HepG2 (cell line): ENCODE measurements at regions not wholly inside any gene's neighbourhood (a gene's known extent, or its start where the extent isn't known, plus 50 kb on each side); places are given as distances from the start of the nearest gene placed in this dataset.

Experiments
- ATAC-seq: fragments of 200-7000 bp; cut with Tn5 transposase; 3 replicates; pipeline ENCODE4 v1.9.1; 2020; ENCODE audit warnings: mild to moderate bottlenecking, moderate library complexity
- BruUV-seq: library from RNA; stranded (reverse); fragments of 400-500 nt; replicated peaks from 2 replicates; lab custom pipeline; 2021; lab: Mats Ljungman, UMichigan
- CTCF ChIA-PET: fragments of 300-600 bp; formaldehyde crosslinking; extraction: SDS; loops from one replicate; lab custom pipeline; 2021; ENCODE audit warnings: low total read pairs, inconsistent platforms, low intra/inter-chr PET ratio; lab: Yijun Ruan, JAX
- POLR2A ChIA-PET: fragments of 350-600 bp; sonication (Branson Sonifier 250); formaldehyde crosslinking; loops from one replicate; lab custom pipeline; 2020; ENCODE audit warnings: antibody characterized with exemption, inconsistent platforms; lab: Yijun Ruan, JAX
- DNase-seq: peaks from one replicate; pipeline ENCODE4 v3.0.0-alpha.2; 2015; ENCODE audit warnings: low spot score
- FAIRE-seq: peaks from 3 replicates; lab custom pipeline; 2011; peaks lifted over from hg19 to GRCh38; lab: Jason Lieb, UNC
- H2AFZ ChIP-seq: one replicate; pipeline ENCODE4 v1.6.1; 2011; ENCODE audit warnings: low read length, inconsistent platforms
- H3K27ac ChIP-seq: fragments of 300-600 bp; 3 replicates; pipeline ENCODE4 v1.8.0; 2011; ENCODE audit warnings: mixed run types, mild to moderate bottlenecking, mixed read lengths, low read length, inconsistent platforms; ENCODE audit not compliant: insufficient read depth; ENCODE audit errors: extremely low read length
- H3K27me3 ChIP-seq, 2 experiments: fragments of 200-600 bp in 1 of 2; 2 replicates in 1 of 2; 3 replicates in 1 of 2; pipeline versions ENCODE4 v1.6.0 to v1.8.0; 2011; ENCODE audit warnings: low read length in 2 of 2, mild to moderate bottlenecking in 2 of 2, moderate library complexity in 2 of 2, inconsistent platforms in 1 of 2; ENCODE audit not compliant: insufficient read depth in 2 of 2, control insufficient read depth in 1 of 2
- H3K36me3 ChIP-seq, 2 experiments: fragments of 200-600 bp in 1 of 2; replicated peaks in 1 of 2; 2 replicates in 1 of 2; 3 replicates in 1 of 2; pipeline versions ENCODE4 v1.5.1 to v1.8.0; 2011; ENCODE audit warnings: low read length in 2 of 2, inconsistent platforms in 1 of 2; ENCODE audit not compliant: insufficient read depth in 2 of 2, control insufficient read depth in 1 of 2
- H3K4me1 ChIP-seq: 2 replicates; pipeline ENCODE4 v1.5.1; 2012; ENCODE audit warnings: low read length, inconsistent platforms; ENCODE audit not compliant: insufficient read depth
- H3K4me2 ChIP-seq: 2 replicates; pipeline ENCODE4 v1.6.0; 2011; ENCODE audit warnings: low read depth, low read length, inconsistent platforms
- H3K4me3 ChIP-seq, 3 experiments: fragments of 200-600 bp in 1 of 3; sonication (generic), shearing (Covaris generic) in 1 of 3; replicated peaks in 1 of 3; 2 replicates each; pipeline ENCODE4 v1.5.1; 2011 to 2016; ENCODE audit warnings: low read length in 3 of 3, inconsistent platforms in 2 of 3, low read depth in 2 of 3, mild to moderate bottlenecking in 2 of 3, control low read depth in 1 of 3, mixed read lengths in 1 of 3; ENCODE audit not compliant: insufficient read depth in 1 of 3
- H3K79me2 ChIP-seq: one replicate; pipeline ENCODE4 v1.6.1; 2011; ENCODE audit warnings: low read length, inconsistent platforms; ENCODE audit not compliant: insufficient read depth
- H3K9ac ChIP-seq: 2 replicates; pipeline ENCODE4 v1.6.0; 2011; ENCODE audit warnings: mild to moderate bottlenecking, low read depth, low read length, inconsistent platforms; ENCODE audit not compliant: insufficient read depth
- H3K9me3 ChIP-seq: 2 replicates; pipeline ENCODE4 v1.5.1; 2012; ENCODE audit warnings: mild to moderate bottlenecking, low read length
- H4K20me1 ChIP-seq: 2 replicates; pipeline ENCODE4 v1.6.0; 2011; ENCODE audit warnings: inconsistent platforms, mild to moderate bottlenecking, low read length, moderate library complexity; ENCODE audit not compliant: insufficient read depth
- ARID5B ChIP-seq: IDR thresholded peaks from 2 replicates; pipeline ENCODE4 v1.4.0; 2020; ENCODE audit warnings: mild to moderate bottlenecking, missing genetic modification reagents
- BCL6 ChIP-seq: IDR thresholded peaks from 2 replicates; pipeline ENCODE4 v1.6.1; 2016; ENCODE audit warnings: missing genetic modification reagents, missing compliant biosample characterization
- FOXA1 ChIP-seq, 2 experiments: fragments of 450-650 bp in 1 of 2; sonication (generic) in 1 of 2; formaldehyde crosslinking in 1 of 2; IDR thresholded peaks; 2 replicates each; pipeline versions ENCODE4 v1.4.0 to v1.6.1; 2016 to 2020; ENCODE audit warnings: missing genetic modification reagents in 1 of 2
- FOXP1 ChIP-seq, 2 experiments: fragments of 450-650 bp in 1 of 2; IDR thresholded peaks; 2 replicates each; pipeline ENCODE4 v1.6.1; 2017 to 2018; ENCODE audit warnings: antibody characterized with exemption in 1 of 2
- HNF4A ChIP-seq: sonication (generic); formaldehyde crosslinking; IDR thresholded peaks from 2 replicates; pipeline ENCODE4 v1.4.0; 2020; ENCODE audit warnings: missing genetic modification reagents
- NR2F6 ChIP-seq, 2 experiments: IDR thresholded peaks; 2 replicates each; pipeline ENCODE4 v1.6.1; 2016; ENCODE audit warnings: antibody characterized with exemption in 1 of 2, mild to moderate bottlenecking in 1 of 2
- PAXIP1 ChIP-seq: sonication (generic); formaldehyde crosslinking; conservative IDR thresholded peaks from 2 replicates; pipeline ENCODE4 v1.4.0; 2020; ENCODE audit warnings: mild to moderate bottlenecking, missing genetic modification reagents, moderate library complexity
- PPARG ChIP-seq: conservative IDR thresholded peaks from 2 replicates; pipeline ENCODE4 v1.6.1; 2016; ENCODE audit warnings: missing biosample characterization, missing genetic modification reagents
- RARA ChIP-seq: IDR thresholded peaks from 2 replicates; pipeline ENCODE4 v1.6.1; 2016; ENCODE audit warnings: missing genetic modification reagents, missing compliant biosample characterization
- SOX13 ChIP-seq, 3 experiments: fragments of 450-650 bp in 1 of 3; sonication (generic) in 1 of 3; formaldehyde crosslinking in 1 of 3; IDR thresholded peaks in 2 of 3; conservative IDR thresholded peaks in 1 of 3; 2 replicates each; pipeline versions ENCODE4 v1.5.0 to v1.6.1; 2016 to 2020; ENCODE audit warnings: antibody characterized with exemption in 1 of 3, mild to moderate bottlenecking in 1 of 3, missing compliant biosample characterization in 1 of 3, missing genetic modification reagents in 1 of 3, moderate library complexity in 1 of 3
- SOX6 ChIP-seq, 2 experiments: fragments of 450-650 bp in 1 of 2; sonication (generic) in 1 of 2; formaldehyde crosslinking in 1 of 2; IDR thresholded peaks; 2 replicates each; pipeline versions ENCODE4 v1.4.0 to v1.6.1; 2017 to 2020; ENCODE audit warnings: antibody characterized with exemption in 1 of 2, mild to moderate bottlenecking in 1 of 2, missing genetic modification reagents in 1 of 2
- SP4 ChIP-seq: sonication (generic); formaldehyde crosslinking; IDR thresholded peaks from 2 replicates; pipeline ENCODE4 v1.8.1; 2023; ENCODE audit warnings: mild to moderate bottlenecking, missing genetic modification reagents
- TBP ChIP-seq: sonication (generic); formaldehyde crosslinking; IDR thresholded peaks from 2 replicates; pipeline ENCODE4 v1.5.0; 2020; ENCODE audit warnings: missing genetic modification reagents
- TEAD3 ChIP-seq: optimal IDR thresholded peaks from 2 replicates; pipeline ENCODE3; 2016; ENCODE audit warnings: borderline replicate concordance
- ZEB1 ChIP-seq: IDR thresholded peaks from 2 replicates; pipeline ENCODE4 v1.6.1; 2012; ENCODE audit warnings: mild to moderate bottlenecking, low read depth, inconsistent platforms; ENCODE audit not compliant: insufficient replicate concordance
- ZMYM3 ChIP-seq: sonication (generic); formaldehyde crosslinking; IDR thresholded peaks from 2 replicates; pipeline ENCODE4 v1.5.1; 2020; ENCODE audit warnings: mild to moderate bottlenecking, missing genetic modification reagents
- ZMYM4 ChIP-seq: sonication (generic); formaldehyde crosslinking; IDR thresholded peaks from 2 replicates; pipeline ENCODE4 v1.8.1; 2023; ENCODE audit warnings: mild to moderate bottlenecking, missing genetic modification reagents
- ZNF33A ChIP-seq: sonication (generic); formaldehyde crosslinking; IDR thresholded peaks from 2 replicates; pipeline ENCODE4 v1.5.1; 2020; ENCODE audit warnings: missing genetic modification reagents, mild to moderate bottlenecking, moderate library complexity, borderline replicate concordance
- WGBS: methylation state at CpG from one replicate; pipeline ENCODE4 v1.1.6; 2017; ENCODE audit warnings: low lambda C conversion rate; 5-methylcytosine and 5-hydroxymethylcytosine counted together
- in situ Hi-C: cut with HindIII; loops from 2 replicates; pipeline ENCODE4 v1.10.0; 2017; ENCODE audit warnings: low pct_unique_long_range_greater_than_20kb; ENCODE audit not compliant: extremely low pct_ligation_motif_present
- intact Hi-C: fragments of 100-400 bp; cut with micrococcal nuclease; formaldehyde crosslinking; loops from one replicate; pipeline ENCODE4 v1.10.0; 2022; ENCODE audit not compliant: unreplicated experiment

- BruUV-seq: no TSS peak
- H3K9me3 ChIP-seq: no peaks in the 10 kb centered on the region
- in situ Hi-C loops: loop anchor here (5.0 to 10.0 kb wide), 2 partner anchors 83 to 140 kb away; no protein-coding TSS in a partner anchor
- H3K9ac ChIP-seq: no peak overlapping the region
- H4K20me1 ChIP-seq: no peaks in the 10 kb centered on the region
- H3K4me3 ChIP-seq: no peak overlapping the region
- ChIA-PET POLR2A (no interaction called here), CTCF (no interaction called here)
- no peaks in the 10 kb centered on the region for H3K36me3 ChIP-seq
- H3K27me3 ChIP-seq: no peaks in the 10 kb centered on the region
- no peak overlapping the region; the same call in 1 of the 2 replicates for H3K4me2 ChIP-seq
- peaks cover 30% of the 10 kb centered on the region for H3K4me1 ChIP-seq
- peak; percentile 50 for DNase-seq
- 36% methylated on average over 4 of the region's 4 CpGs for WGBS
- peak; percentile 30 for FAIRE-seq
- H3K79me2 ChIP-seq: no peaks in the 10 kb centered on the region
- no peak overlapping the region for H3K27ac ChIP-seq
- no peak for ATAC-seq
- intact Hi-C loops: no loop called here
- H2AFZ ChIP-seq: no peak overlapping the region
- TF ChIP-seq ZMYM4: 0 out of 2 replicates have a peak, but pooled peaks have one; percentile 47
- TF ChIP-seq BCL6 (CRISPR knock-in tag): peak; percentile 42; the same call in 1 of the 2 replicates
- TF ChIP-seq FOXP1 (IDR thresholded peaks at IDR 0.05): no peak
- TF ChIP-seq FOXP1 (CRISPR knock-in tag; IDR thresholded peaks at IDR 0.05): peak; percentile 30; the same call in 1 of the 2 replicates
- peak; percentile 46; the same call in 1 of the 2 replicates for TF ChIP-seq PAXIP1 (CRISPR knock-in tag)
- TF ChIP-seq NR2F6 (IDR thresholded peaks at IDR 0.05): peak; percentile 44; the same call in 1 of the 2 replicates
- TF ChIP-seq NR2F6 (CRISPR knock-in tag; IDR thresholded peaks at IDR 0.05): peak; percentile 25; the same call in 1 of the 2 replicates
- no peak for TF ChIP-seq TBP (CRISPR knock-in tag)
- peak; percentile 22 for TF ChIP-seq TEAD3 (CRISPR knock-in tag)
- TF ChIP-seq PPARG: peak; percentile 65
- peak; percentile 72 for TF ChIP-seq HNF4A (CRISPR knock-in tag)
- TF ChIP-seq SOX6 (IDR thresholded peaks at IDR 0.05): no peak
- TF ChIP-seq SOX6 (CRISPR knock-in tag; IDR thresholded peaks at IDR 0.05): peak; percentile 48
- TF ChIP-seq ZMYM3 (CRISPR knock-in tag): no peak
- no peak for TF ChIP-seq SOX13 (IDR thresholded peaks at IDR 0.05)
- TF ChIP-seq SOX13 (CRISPR knock-in tag; conservative IDR thresholded peaks at IDR 0.05 in 1 of 2, IDR thresholded peaks at IDR 0.05 in 1 of 2): peak in 1 of 2 experiments; percentile 58; a peak in 1 of 4 replicates
- TF ChIP-seq SP4: no peak
- TF ChIP-seq RARA (CRISPR knock-in tag): 0 out of 2 replicates have a peak, but pooled peaks have one; percentile 11
- no peak for TF ChIP-seq FOXA1 (IDR thresholded peaks at IDR 0.05)
- TF ChIP-seq FOXA1 (CRISPR knock-in tag; IDR thresholded peaks at IDR 0.05): peak; percentile 43; the same call in 1 of the 2 replicates
- TF ChIP-seq ZEB1: no peak
- TF ChIP-seq ZNF33A (CRISPR knock-in tag): no peak
- TF ChIP-seq ARID5B: peak; percentile 59; the same call in 1 of the 2 replicates
Measured at GRCh38 chr10:52642208-52642607, 130.4 kb downstream of the MBL2 start.
